Endothelial cell (in vitro differentiated cells): ENCODE measurements at regions not wholly inside any gene's neighbourhood (a gene's known extent, or its start where the extent isn't known, plus 50 kb on each side); places are given as distances from the start of the nearest gene placed in this dataset.

Experiments used
- DNase-seq: peaks from one replicate; pipeline ENCODE4 v3.0.0; 2021; ENCODE audit warnings: low spot score
- H3K27ac Mint-ChIP-seq: one replicate; pipeline ENCODE4 v1.8.0; 2021; ENCODE audit warnings: mixed read lengths, inconsistent platforms; ENCODE audit not compliant: unreplicated experiment
- H3K27me3 Mint-ChIP-seq: one replicate; pipeline ENCODE4 v1.8.0; 2021; ENCODE audit warnings: mild to moderate bottlenecking, moderate library complexity, mixed read lengths, inconsistent platforms; ENCODE audit not compliant: unreplicated experiment
- H3K36me3 Mint-ChIP-seq: one replicate; pipeline ENCODE4 v1.8.0; 2021; ENCODE audit warnings: mild to moderate bottlenecking, low read depth, mixed read lengths, inconsistent platforms; ENCODE audit not compliant: unreplicated experiment
- H3K4me1 Mint-ChIP-seq: one replicate; pipeline ENCODE4 v1.8.0; 2021; ENCODE audit warnings: mild to moderate bottlenecking, mixed read lengths, inconsistent platforms; ENCODE audit not compliant: unreplicated experiment
- H3K4me3 Mint-ChIP-seq: one replicate; pipeline ENCODE4 v1.8.0; 2021; ENCODE audit warnings: mild to moderate bottlenecking, mixed read lengths, inconsistent platforms; ENCODE audit not compliant: unreplicated experiment
- H3K9me3 Mint-ChIP-seq: one replicate; pipeline ENCODE4 v1.8.0; 2021; ENCODE audit warnings: mixed read lengths, inconsistent platforms; ENCODE audit not compliant: unreplicated experiment
- CTCF ChIP-seq: fragments of 200-600 bp; sonication (generic); IDR thresholded peaks from one replicate; pipeline ENCODE4 v1.5.0; 2021; ENCODE audit warnings: antibody characterized with exemption; ENCODE audit not compliant: unreplicated experiment

- H3K4me1 Mint-ChIP-seq, result no peaks in the 10 kb centered on the region
- no peak for TF ChIP-seq CTCF
- no peaks in the 10 kb centered on the region for H3K9me3 Mint-ChIP-seq
- H3K36me3 Mint-ChIP-seq, result no peaks in the 10 kb centered on the region
- DNase-seq, result no peak
- H3K27me3 Mint-ChIP-seq, result no peaks in the 10 kb centered on the region
- H3K27ac Mint-ChIP-seq, result no peak overlapping the region
- H3K4me3 Mint-ChIP-seq, result no peak overlapping the region
These were observed 89.4 kb downstream of the KCTD12 start for GRCh38 chr13:76796851-76797250.

GRCh38 chr13:76795701-76796695 is 90.2 kb downstream of the KCTD12 start:
- Mint-ChIP-seq H3K36me3 (no peaks in the 10 kb centered on the region), H3K4me1 (no peaks in the 10 kb centered on the region), H3K4me3 (no peak overlapping the region), H3K27me3 (no peaks in the 10 kb centered on the region), H3K27ac (no peak overlapping the region), H3K9me3 (no peaks in the 10 kb centered on the region)
- no peak for TF ChIP-seq CTCF
- no peak for DNase-seq

DNA sequence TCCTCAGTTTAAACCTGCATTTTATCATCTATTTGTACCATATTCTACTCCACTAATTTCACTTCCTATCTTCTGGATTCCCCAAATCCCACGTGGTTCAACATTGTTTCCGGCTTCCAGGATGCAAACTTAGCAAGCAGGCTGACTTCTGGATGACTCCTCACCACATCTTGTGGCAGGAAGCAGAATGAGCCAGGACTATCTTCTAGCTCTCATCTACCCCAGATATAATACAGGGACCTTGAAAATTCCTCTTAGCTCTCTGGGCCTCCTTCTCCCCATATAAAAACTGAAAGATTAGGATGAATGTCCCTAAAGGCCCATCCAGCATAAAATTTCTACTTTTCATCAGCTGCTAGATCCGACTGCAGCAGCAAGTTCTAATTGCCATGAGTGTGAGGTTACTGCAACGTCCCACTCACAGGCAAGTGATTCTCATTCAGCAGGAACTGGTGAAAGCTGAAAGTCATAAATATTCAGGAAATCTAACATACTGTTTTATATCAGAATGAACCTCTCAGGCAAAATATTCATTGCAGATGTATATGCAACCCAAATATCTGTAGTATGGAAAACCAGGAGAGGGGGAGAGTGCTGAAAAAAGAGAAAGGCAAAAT is 93.4 kb downstream of the KCTD12 start:
- Mint-ChIP-seq H3K27me3 (no peaks in the 10 kb centered on the region), H3K36me3 (no peaks in the 10 kb centered on the region), H3K9me3 (no peaks in the 10 kb centered on the region), H3K27ac (no peak overlapping the region), H3K4me3 (no peak overlapping the region), H3K4me1 (peaks cover 3% of the 10 kb centered on the region)
- DNase-seq, result no peak
- no peak for TF ChIP-seq CTCF

GRCh38 chr13:76790980-76791819 is 95.0 kb downstream of the KCTD12 start:
- H3K9me3 Mint-ChIP-seq, result no peaks in the 10 kb centered on the region
- no peaks in the 10 kb centered on the region for H3K36me3 Mint-ChIP-seq
- no peak overlapping the region for H3K27ac Mint-ChIP-seq
- H3K4me1 Mint-ChIP-seq, result peaks cover 3% of the 10 kb centered on the region
- no peaks in the 10 kb centered on the region for H3K27me3 Mint-ChIP-seq
- H3K4me3 Mint-ChIP-seq, result no peak overlapping the region
- TF ChIP-seq CTCF, result no peak
- DNase-seq, result no peak
